ENCODE measurements at regions not wholly inside any gene's neighbourhood (a gene's known extent, or its start where the extent isn't known, plus 50 kb on each side); places are given as distances from the start of the nearest gene placed in this dataset.
A peak's percentile ranks its signal among the peaks of the same experiment; 100 is the strongest.

DNA sequence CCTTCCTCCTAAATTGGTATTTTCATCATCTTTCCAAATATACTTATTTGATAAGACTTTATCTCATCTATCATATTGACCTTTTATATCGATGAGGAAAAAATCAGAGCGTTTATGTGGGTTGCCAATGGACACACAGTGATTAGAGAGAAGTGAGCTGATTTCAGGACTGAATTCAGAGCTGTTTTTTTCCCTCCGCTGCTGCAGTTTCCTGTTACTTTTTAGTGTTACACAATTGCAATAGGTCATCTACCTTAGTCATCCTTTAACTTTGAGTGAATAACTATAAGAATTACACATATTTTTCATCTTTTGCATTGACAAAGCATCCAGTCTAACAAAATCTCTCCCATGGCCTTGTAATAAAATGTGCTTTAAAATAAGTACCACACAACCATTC lies 266.3 kb upstream of the CNTN4 start:
- no peak for DNase-seq

DNA sequence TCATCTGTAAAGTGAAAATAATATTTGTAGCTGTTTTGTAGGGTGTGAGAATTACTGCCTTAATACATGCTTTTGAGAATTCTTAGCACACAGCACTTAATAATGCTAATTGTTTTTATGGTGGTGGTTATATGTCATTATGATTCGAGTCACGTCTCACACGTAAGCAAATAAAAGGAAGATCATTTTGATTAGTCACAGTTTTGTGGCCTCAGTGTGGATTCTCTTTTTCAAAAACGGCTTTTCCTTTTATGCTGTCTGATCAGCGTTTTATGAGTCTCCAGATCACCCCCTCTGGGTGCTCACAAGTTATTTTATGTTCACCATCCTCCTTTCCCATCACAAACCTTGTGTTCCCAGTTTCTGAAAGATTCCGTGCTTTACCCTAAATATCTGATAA lies 255.6 kb upstream of the CNTN4 start:
- DNase-seq: no peak

GRCh38 chr3:1847571-1847970 lies 251.1 kb upstream of the CNTN4 start:
- no peak for DNase-seq

GRCh38 chr3:1848935-1849334 lies 249.7 kb upstream of the CNTN4 start:
- DNase-seq: no peak

GRCh38 chr3:1852950-1853349 lies 245.7 kb upstream of the CNTN4 start:
- DNase-seq: no peak

GRCh38 chr3:1855841-1856240 lies 242.8 kb upstream of the CNTN4 start:
- DNase-seq: no peak

DNA sequence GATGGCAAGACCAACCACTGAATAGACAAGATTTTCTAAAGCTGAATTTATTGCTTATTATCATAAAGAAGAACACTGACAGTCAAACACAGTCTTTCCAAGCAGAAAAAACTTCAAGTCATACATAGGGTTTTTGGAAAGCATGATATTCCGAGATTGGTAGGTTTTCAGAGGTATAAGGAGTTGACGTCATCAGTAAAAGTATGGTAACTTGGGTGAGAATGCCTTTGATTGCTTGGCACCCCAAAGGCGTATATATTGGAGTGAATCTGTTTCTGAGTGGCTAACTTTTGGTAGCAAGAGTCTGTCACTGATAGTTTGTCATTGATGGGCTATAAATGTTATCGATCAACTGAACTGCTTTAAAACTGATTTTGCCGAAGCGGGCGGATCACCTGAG lies 227.9 kb upstream of the CNTN4 start:
- no peak for DNase-seq

- DNase-seq: no peak
These were observed 215.1 kb upstream of the CNTN4 start for GRCh38 chr3:1883534-1883933.

DNA sequence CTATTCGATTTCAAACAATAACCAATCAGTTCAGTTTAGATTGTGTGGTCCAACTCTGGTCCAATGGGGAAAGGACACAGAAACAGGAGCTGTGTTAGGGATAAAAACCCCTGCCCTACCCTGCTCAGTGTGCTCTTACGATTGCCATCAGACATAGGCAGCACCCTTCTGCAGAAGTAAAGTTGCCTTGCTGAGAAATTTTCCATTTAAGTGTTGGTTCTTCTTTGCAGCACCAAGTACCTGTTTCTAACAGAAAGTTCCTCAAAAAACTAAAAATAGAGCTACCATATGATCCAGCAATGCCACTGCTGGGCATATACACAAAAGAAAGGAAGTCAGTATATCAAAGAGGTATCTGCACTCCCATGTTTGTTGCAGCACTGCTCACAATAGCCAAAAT lies 206.2 kb upstream of the CNTN4 start:
- no peak for DNase-seq

- DNase-seq: peak; percentile 28
These were observed 196.2 kb upstream of the CNTN4 start for GRCh38 chr3:1902416-1902815.

DNA sequence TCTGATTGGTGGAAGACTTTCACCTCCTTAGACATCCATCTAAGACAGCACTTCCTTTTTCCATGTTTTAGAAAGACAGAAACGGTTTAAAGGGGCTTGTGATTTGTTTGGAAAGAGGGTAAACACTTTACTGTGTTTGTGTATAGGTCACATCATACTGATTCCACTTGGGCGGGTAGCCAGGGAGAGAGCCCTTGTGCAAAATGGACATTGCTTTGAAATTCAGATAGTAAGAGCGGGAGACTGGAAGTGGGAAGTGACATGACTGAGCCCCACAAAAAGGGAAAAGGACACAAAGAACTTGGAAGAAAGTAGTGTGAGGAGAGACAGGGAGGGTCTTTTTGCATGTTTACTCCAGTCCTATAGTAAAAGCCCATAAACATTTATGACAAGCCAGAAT lies 195.6 kb upstream of the CNTN4 start:
- DNase-seq: no peak

GRCh38 chr3:1907911-1908310 lies 190.8 kb upstream of the CNTN4 start:
- no peak for DNase-seq

- peak; percentile 79 for DNase-seq
These were observed 189.8 kb upstream of the CNTN4 start for GRCh38 chr3:1908651-1909445.

GRCh38 chr3:1910322-1910721 lies 188.3 kb upstream of the CNTN4 start:
- no peak for DNase-seq

DNA sequence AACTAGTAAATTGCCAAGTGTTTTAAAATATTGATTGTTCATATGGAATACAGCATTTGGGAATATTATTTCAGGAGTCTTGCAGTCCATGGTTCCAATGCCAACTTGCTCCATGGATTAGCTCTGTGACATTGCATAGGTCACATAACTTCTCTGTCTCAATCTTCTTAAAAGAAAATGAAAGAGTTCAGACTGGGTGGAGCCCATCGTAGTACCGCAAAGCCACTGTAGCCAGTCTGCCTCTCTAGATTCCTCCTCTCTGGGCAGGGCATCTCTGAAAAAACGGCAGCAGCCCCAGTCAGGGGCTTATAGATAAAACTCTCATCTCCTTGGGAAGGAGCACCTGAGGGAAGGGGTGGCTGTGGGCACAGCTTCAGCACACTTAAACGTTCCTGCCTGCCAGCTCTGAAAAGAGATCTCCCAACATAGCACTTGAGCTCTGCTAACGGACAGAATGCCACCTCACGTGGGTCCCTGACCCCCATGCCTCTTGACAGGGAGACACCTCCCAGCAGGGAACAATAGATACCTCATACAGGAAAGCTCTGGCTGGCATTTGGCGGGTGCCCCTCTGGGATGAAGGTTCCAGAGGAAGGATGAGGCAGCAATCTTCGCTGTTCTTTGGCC lies 168.8 kb upstream of the CNTN4 start:
- no peak for DNase-seq

DNA sequence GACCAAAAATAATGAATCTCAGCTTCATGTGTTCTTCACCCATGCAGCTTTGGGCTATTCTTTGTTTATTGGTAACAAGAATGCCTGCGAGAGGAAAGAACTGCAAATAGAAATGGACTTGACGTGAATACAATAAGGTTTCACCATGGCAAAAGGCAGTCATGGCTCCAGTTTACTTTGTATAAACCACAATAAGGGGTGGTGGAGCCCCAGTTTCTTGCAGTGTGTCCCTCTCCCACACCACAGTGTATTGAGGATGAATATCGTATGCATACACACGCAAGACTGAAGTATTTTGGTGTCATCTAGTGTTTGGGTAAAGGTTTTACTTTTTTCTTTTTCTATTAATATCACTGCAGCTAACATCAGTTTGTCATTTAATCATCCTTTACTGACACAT lies 159.7 kb upstream of the CNTN4 start:
- no peak for DNase-seq

- DNase-seq: no peak
These were observed 155.9 kb upstream of the CNTN4 start for GRCh38 chr3:1942781-1943180.

DNA sequence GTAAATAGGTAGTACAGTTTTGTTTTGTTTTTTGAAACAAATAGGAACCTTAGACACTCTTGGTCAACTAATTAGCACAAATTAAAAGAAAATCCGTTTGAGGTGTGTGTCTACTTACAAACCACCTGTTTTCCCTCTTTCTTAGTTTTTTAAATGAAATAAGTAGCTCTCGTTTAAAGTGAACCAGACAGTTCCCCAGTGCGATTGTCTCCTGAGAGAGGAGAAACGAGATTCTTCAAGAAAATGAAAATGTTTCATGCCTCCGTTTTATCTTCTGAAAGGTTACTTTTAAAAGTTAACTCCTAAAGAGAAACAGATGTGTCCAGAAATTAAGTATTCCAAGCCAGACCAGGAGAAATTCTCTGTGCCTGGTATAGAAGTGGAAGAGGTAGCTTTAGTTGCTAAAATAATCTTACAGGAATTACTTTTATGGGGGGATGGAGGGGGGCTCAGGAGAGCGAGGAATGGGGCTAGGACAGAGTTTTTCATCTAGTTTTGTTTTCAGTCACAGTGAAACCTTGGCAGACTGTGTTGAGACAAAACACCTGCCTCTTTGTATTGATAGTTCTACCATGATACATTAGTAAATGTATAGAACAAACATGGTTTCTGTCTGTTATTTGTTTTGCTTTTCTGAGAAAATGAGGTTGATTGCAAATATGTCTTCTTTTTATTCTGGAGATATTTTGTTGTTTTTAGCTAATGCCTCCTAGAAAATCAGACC lies 155.1 kb upstream of the CNTN4 start:
- no peak for DNase-seq

DNA sequence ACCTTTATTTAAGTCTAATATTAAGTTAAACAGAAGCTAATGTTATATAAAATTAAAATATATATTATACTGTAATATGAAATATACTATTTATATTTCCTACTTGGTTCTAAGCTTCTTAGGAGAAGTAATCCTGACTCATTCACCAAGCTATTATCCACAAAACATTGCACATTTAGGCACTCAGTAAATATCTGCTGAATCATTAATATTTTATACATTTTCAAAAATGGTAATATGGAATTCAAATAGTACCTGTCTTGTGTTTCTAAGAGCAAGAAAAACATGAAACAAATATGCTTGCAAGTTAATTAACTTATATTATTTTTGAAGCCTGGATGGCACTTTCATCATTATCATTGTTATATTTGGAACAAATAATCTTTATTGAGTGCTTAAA lies 153.0 kb upstream of the CNTN4 start:
- no peak for DNase-seq

GRCh38 chr3:1953536-1953935 lies 145.1 kb upstream of the CNTN4 start:
- DNase-seq: no peak

- no peak for DNase-seq
These were observed 144.0 kb upstream of the CNTN4 start for GRCh38 chr3:1954632-1955031.

DNA sequence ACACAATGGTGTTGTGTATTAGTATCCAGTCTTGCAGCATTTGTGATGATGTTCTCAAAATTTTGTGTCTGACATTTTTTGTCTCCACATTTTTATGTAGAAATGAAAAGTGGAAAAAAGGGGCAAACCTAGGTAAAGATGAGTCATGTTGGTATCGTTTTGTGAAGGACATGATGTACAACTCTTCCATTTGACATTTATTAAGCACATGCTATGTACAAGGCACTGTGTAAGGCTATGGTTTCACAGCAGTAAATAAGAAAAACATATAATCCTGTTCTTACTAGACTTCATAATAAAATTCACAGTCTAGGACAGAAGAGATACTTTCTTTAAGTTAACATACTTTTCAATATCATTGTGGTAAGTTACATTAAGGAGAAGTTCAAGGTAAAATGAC lies 143.5 kb upstream of the CNTN4 start:
- DNase-seq: no peak

DNA sequence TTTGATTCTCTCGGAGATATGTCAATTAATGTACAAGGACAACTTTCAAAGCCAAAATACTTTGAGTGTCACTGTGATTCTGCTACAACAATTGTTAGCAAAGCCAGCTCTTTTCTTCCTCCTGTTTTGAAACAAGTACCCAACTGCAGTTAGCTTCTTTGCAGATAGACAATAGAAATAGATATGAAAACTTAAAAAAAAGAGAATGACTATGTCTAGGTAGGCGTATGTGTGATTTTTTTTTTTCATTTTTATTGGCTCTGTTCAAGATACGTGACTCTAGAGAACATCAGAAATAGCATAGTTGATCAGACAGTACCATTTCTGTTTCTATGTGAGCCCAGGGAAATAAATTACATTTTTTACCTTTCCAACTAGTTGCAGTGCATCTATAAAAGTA lies 142.9 kb upstream of the CNTN4 start:
- no peak for DNase-seq

- no peak for DNase-seq
These were observed 138.2 kb upstream of the CNTN4 start for GRCh38 chr3:1960506-1960905.
